Mucosa of descending colon (tissue), 3 donors: ENCODE measurements at regions not wholly inside any gene's neighbourhood (a gene's known extent, or its start where the extent isn't known, plus 50 kb on each side); places are given as distances from the start of the nearest gene placed in this dataset.

Experiments used
- ATAC-seq: fragments of 200-7000 bp; cut with Tn5 transposase; one replicate; pipeline ENCODE4 v1.9.1; 2020; ENCODE audit warnings: mild to moderate bottlenecking, moderate library complexity
- DNase-seq, 3 donors: peaks; one replicate each; pipeline ENCODE4 v3.0.0-alpha.2; 2020
- H3K36me3 ChIP-seq: fragments of 200-600 bp; one replicate; pipeline ENCODE4 v1.8.0; 2021; ENCODE audit warnings: low read depth, mild to moderate bottlenecking
- H3K4me1 ChIP-seq: fragments of 200-600 bp; one replicate; pipeline ENCODE4 v1.8.0; 2021; ENCODE audit warnings: low read depth, mild to moderate bottlenecking
- H3K4me3 ChIP-seq: fragments of 200-600 bp; one replicate; pipeline ENCODE4 v1.8.0; 2021; ENCODE audit warnings: mild to moderate bottlenecking
- H3K9me3 ChIP-seq: fragments of 200-600 bp; one replicate; pipeline ENCODE4 v1.8.0; 2021; ENCODE audit warnings: mild to moderate bottlenecking
- intact Hi-C, 2 donors: fragments of 100-400 bp; cut with DNase I in 1 of 2; cut with micrococcal nuclease in 1 of 2; formaldehyde crosslinking; loops; one replicate each; pipeline versions ENCODE4 v1.11.0 to v1.11.1; 2022; cut with DNase I, micrococcal nuclease
- TF ChIP-seq, protein P1 (sequence below): fragments of 200-600 bp; IDR thresholded peaks from one replicate; pipeline ENCODE4 v1.8.0; 2022; ENCODE audit warnings: antibody characterized with exemption, mild to moderate bottlenecking
- donor health status: DM: no; HTN: no; CAD: no; lungs with moderate emphysema.
- donor health status: DM: no; HTN: no; CAD: no.
- donor health status: DM: no; HTN: yes; CAD: no.

DNA sequence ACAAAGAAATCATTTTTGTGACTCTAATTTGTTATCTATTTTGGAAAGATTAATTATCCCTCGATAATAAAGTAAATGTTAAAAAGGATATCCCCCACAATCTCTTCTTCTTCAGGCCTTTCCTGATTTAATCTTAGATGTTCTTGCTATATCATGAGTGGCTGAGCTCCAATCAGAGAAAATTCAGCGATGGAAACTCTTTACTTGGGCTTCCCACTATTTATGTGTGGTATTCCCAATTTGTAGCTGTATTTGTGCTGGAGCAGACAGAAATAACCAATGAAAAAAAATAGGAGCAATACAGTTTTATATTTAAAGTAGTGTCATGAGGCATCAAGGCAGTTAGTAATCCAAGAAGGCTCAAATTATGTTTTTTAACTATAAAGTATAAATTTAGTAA, 539.1 kb downstream of the PRKD1 start:
- no peaks in the 10 kb centered on the region for H3K36me3 ChIP-seq
- peaks cover 2% of the 10 kb centered on the region for H3K9me3 ChIP-seq
- DNase-seq (no peak), ATAC-seq (no peak)
- intact Hi-C loops: no loop called here
- H3K4me3 ChIP-seq: no peak overlapping the region
- H3K4me1 ChIP-seq: no peaks in the 10 kb centered on the region
- TF ChIP-seq, protein P1, sequence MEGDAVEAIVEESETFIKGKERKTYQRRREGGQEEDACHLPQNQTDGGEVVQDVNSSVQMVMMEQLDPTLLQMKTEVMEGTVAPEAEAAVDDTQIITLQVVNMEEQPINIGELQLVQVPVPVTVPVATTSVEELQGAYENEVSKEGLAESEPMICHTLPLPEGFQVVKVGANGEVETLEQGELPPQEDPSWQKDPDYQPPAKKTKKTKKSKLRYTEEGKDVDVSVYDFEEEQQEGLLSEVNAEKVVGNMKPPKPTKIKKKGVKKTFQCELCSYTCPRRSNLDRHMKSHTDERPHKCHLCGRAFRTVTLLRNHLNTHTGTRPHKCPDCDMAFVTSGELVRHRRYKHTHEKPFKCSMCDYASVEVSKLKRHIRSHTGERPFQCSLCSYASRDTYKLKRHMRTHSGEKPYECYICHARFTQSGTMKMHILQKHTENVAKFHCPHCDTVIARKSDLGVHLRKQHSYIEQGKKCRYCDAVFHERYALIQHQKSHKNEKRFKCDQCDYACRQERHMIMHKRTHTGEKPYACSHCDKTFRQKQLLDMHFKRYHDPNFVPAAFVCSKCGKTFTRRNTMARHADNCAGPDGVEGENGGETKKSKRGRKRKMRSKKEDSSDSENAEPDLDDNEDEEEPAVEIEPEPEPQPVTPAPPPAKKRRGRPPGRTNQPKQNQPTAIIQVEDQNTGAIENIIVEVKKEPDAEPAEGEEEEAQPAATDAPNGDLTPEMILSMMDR: no peak

DNA sequence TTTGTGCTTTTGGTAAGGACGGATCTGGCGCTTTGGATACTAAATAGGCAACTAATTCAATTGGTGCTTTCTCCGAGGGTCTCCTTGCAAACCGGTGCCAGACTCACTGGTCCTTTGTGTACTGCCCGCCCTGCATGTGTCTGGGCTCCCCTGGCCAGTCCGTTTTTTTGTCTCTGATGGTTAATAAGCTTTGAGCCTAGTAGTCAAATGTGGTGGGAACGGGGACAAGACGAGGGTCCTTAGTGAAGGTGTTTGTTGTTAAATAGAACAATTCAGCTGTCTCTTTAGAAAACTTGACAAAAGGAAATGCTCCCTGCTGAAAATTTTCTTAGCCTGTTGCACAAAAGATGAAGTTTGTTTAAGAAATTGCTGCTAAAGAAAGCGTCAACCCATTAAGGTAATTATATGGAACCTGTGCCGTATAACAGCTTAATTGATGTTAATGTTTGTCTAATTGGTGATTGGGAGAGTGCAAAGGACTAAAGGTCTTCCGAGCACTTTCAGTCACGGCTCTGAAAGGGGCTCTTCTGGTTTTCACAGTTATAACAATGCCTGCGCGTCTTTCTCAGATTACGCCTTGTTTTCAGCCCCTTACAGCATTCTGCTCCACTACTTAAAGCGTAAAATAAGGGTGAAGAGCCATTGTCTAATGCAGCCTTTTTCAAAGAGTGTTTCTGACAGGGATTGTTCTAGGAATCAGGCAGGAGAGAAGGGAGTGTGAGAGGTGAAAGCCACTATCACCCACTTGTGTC, 537.4 kb downstream of the PRKD1 start:
- TF ChIP-seq, protein P1: no peak
- Histone ChIP-seq H3K9me3 (peaks cover 3% of the 10 kb centered on the region), H3K4me3 (no peak overlapping the region), H3K4me1 (no peaks in the 10 kb centered on the region), H3K36me3 (no peaks in the 10 kb centered on the region)
- intact Hi-C loops: no loop called here
- no peak for DNase-seq
- ATAC-seq: no peak

DNA sequence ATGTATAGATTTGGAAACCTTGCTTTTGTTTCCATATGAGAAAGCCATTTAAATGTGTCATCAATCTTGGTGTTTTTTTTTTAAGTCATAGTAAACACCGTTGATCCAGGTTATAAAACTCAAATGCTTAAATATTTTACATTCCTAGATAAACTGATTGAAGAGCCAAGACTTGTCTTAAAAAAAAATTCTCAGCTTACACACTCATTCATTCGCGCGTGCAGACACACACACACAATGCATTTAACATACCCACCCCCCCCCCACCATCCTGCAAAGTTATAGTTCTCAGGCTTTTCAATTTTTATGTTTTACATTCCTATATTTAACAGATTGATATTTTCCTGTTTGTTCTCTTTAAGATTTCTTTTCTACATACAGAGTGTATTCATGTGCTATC, 536.4 kb downstream of the PRKD1 start:
- ATAC-seq: no peak
- intact Hi-C loops: no loop called here
- TF ChIP-seq, protein P1: no peak
- peaks cover 3% of the 10 kb centered on the region for H3K9me3 ChIP-seq
- H3K4me1 ChIP-seq: no peaks in the 10 kb centered on the region
- H3K36me3 ChIP-seq: no peaks in the 10 kb centered on the region
- no peak for DNase-seq
- no peak overlapping the region for H3K4me3 ChIP-seq

DNA sequence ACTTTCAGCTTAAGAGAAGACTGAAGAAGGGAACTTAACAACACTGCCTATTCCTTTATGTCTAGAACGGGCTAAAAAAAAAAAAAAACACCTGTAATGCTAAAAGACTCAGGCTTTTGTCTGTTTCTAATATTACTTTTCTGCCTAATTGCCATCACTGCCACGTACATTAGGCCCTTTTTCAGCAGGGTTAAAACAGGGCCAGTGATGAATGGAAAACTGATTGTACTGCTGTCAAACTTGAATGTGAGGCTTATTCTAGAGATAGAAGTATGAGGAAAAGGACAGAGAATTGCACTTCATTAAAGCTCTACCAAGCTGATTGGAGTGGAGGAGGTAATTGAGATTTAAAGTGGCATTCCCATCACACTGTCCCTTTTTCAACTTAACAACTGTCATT, 535.8 kb downstream of the PRKD1 start:
- H3K4me1 ChIP-seq: no peaks in the 10 kb centered on the region
- TF ChIP-seq, protein P1: no peak
- peaks cover 3% of the 10 kb centered on the region for H3K9me3 ChIP-seq
- intact Hi-C loops: no loop called here
- no peak overlapping the region for H3K4me3 ChIP-seq
- no peaks in the 10 kb centered on the region for H3K36me3 ChIP-seq
- no peak for ATAC-seq
- DNase-seq: no peak

DNA sequence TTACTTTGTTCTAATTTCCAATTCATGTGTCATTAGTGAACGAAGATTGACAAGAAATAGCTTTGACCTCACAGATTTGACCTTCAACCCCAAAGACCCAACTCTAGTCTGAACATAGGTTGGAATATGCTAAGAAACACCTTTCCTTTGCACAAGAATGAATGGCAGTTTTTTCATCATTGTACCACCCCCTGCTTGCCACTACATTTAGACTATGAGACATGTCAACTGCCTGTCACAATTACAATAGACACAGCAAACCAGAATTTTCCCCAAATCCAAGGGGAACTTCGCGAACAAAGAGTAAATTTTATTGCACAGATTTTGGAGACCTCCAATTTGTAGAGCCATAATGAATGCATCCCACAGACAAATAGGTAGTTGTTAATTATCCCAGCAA, 535.4 kb downstream of the PRKD1 start:
- no peaks in the 10 kb centered on the region for H3K36me3 ChIP-seq
- H3K4me3 ChIP-seq: no peak overlapping the region
- TF ChIP-seq, protein P1: no peak
- intact Hi-C loops: no loop called here
- H3K4me1 ChIP-seq: no peaks in the 10 kb centered on the region
- no peak for ATAC-seq
- peaks cover 3% of the 10 kb centered on the region for H3K9me3 ChIP-seq
- DNase-seq: no peak

DNA sequence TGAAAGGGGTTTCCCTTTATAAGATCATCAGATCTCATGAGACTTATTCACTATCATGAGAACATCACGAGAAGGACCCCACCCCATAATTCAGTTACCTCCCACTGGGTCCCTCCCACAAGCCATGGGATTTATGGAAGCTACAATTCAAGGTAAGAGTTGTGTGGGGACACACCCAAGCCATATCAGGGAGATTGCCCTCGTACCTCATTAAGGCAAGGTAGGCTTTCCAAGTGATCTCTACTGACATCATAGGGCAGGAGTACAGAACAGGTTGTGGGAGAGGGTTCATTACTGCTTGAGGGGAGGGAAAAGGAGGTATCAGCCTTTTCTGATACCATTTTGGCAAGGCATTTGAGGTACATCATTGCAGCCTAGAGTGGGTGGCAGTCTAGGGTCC, 524.6 kb downstream of the PRKD1 start:
- TF ChIP-seq, protein P1: no peak
- Histone ChIP-seq H3K4me3 (no peak overlapping the region), H3K36me3 (no peaks in the 10 kb centered on the region), H3K4me1 (no peaks in the 10 kb centered on the region), H3K9me3 (peaks cover 47% of the 10 kb centered on the region)
- intact Hi-C loops: no loop called here
- DNase-seq (no peak), ATAC-seq (no peak)
